ENCODE measurements at regions not wholly inside any gene's neighbourhood (a gene's known extent, or its start where the extent isn't known, plus 50 kb on each side); places are given as distances from the start of the nearest gene placed in this dataset.
A peak's percentile ranks its signal among the peaks of the same experiment; 100 is the strongest.
"Not testable (repeated sequence)": the region's sequence is repeated elsewhere in the genome, so short reads cannot be mapped to it uniquely, and the experiment has no call there.

- DNase-seq (ENCODE audit: low read depth) = no peak
Observed at GRCh38 chr1:234902774-234903547, 225.7 kb downstream of the TOMM20 start.

- no peak for DNase-seq (ENCODE audit: low read depth)
Observed at GRCh38 chr1:234901491-234902049, 227.1 kb downstream of the TOMM20 start.

DNA sequence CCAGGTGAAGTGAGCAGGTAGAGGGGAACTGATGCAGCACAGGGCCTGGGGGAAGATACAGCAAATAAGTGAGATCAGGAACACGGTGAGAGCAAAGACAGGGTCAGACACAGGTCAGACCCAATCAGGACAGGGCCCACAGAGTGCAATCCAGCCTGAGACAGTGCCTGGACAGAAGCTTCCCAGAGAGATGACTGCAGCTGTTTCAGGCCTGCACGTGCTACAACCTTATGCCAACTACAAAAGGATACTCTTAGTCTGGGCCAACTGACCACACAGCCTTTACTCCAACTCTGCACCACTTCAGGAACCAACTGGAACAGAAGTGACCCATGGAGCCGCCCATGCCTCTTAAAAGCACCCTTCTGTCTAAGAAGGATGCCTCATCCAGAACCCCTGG lies 228.0 kb downstream of the TOMM20 start:
- no peak for DNase-seq (ENCODE audit: low read depth)

DNA sequence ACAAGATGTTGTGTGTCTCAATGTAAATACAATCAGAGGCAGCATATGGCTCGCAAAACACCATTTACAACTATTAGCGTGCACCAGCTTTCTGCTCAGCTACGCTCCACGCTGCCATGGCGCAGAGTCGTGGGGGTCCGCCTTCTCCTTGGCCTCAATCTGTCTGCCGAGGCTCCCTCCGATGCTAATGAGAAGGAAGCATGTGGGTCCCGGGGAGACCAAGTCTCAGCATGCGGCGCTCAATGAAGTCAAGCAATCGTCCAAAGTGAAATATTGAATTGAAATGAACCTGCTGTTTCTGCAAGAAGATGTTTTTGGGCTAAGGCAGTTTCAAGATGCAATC lies 228.9 kb downstream of the TOMM20 start:
- DNase-seq (ENCODE audit: low read depth) = no peak

DNA sequence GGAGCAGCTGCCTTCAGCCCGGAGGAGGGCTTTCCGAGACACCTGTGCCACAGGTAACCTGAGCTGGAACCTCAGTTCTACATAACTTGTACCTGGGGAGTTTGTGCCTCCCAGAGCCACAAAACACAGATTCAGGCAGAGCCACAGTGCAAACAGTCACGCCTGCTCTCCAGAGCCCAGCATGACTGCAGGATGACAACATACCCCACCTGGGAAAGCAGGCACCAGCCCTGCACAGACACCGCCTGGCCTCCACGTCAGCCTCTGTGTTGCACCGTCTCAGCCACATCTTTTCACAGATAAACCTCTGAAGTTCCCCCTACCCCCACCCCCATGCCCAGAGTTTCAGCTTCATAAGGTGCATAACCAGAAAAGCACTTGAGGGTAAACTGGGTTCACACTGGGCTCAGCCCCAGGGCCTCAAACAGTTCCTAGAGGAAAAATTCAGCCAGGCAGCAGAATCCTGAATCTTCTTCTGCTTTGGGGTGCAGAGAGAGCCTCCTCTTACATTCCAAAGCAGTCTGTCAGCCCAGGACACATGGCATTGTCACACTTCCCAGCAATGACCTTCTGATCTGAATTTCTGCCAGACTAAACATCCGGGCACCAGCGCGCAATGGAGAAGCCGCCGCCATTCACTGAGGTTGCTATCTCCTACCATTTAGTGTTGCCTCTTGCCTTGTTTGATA lies 229.5 kb downstream of the TOMM20 start:
- no peak for DNase-seq (ENCODE audit: low read depth)

- DNase-seq (ENCODE audit: low read depth) = no peak
Observed at GRCh38 chr1:234898455-234899033, 230.1 kb downstream of the TOMM20 start.

GRCh38 chr1:234897754-234898454 lies 230.7 kb downstream of the TOMM20 start:
- DNase-seq (ENCODE audit: low read depth) = no peak

DNA sequence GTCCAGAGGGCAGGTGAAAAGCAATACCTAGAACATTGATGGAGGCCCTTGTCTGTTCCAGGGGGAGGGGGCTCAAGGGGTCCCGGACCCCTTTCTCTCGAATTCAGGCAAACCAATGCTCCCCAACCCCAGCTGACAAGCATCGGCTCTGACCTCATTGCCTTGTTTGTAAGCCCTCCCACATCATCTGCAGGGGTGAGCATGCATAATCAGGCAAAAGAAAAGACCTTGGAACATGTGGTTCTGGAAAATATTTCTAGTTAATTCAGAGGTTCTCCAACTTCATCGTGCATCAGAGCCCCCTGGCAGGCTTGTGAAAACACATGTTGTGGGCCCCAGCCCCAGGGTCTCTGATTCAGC lies 231.3 kb downstream of the TOMM20 start:
- DNase-seq (ENCODE audit: low read depth) = no peak

GRCh38 chr1:234896477-234897389 lies 231.9 kb downstream of the TOMM20 start:
- no peak for DNase-seq (ENCODE audit: low read depth)

DNA sequence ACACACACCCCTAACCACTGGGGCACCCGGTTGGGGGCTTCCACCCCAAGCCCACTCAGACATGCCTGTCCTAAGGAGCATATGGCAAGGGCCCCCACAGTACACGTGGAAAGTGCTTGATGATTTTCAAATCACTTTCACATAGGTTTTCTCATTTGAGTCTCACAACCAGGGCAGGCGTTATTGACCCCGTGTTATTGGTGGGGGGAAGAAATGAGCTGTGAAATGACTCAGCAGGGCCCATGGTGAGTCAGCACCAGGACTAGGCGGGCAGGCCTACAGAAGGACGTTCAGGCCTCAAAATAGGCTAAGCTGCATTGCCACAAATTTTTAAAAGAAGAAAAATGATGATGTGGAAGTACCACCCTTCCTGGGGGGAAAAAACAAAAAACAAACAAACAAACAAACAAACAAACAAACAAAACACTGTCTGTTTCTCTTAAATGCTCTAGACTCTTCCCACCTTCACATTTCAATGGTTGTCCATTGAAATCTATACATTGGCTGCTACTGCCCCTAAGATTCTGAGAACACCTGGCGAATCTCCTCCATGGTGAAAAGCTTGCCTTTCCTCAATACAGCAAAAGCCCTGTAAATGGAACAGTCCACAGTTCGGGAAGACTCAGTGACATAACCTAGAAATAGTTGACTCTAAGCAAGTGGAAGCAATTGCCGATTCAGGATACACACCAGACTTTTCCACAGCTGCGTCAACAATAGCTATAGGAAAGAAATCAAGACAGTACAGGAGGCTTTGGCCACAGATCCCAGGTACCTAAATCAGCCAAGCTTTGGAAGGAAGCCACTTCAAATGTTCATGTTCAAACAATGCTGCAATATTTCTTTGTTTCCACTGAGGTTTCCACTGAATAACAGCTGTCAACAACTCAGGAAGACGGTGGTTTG lies 234.7 kb downstream of the TOMM20 start:
- DNase-seq (ENCODE audit: low read depth) = peak; percentile 88

- DNase-seq (ENCODE audit: low read depth) = no peak
Observed at GRCh38 chr1:234893359-234893724, 235.3 kb downstream of the TOMM20 start.

DNA sequence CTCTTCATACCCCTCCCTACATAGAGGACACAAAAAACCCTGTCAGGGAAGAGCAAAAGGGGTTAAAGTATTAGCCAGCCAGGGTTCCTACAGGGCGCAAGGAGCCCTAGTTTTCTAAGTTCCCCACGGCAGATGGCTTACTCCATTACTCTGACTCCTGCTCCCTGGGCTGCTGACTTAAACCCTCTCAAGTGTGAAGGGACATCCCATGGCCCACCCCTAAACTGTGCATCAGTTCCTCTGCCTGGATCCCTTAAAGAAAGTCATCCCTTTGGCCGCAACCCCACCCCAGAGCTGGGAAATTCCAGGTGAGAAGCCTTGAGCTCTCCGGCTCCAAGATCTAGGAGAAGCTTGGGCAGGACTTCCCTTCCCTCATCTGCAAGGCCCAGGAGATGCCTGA lies 236.0 kb downstream of the TOMM20 start:
- peak; percentile 47 for DNase-seq (ENCODE audit: low read depth)

GRCh38 chr1:234891427-234891826 lies 237.2 kb downstream of the TOMM20 start:
- no peak for DNase-seq (ENCODE audit: low read depth)

DNA sequence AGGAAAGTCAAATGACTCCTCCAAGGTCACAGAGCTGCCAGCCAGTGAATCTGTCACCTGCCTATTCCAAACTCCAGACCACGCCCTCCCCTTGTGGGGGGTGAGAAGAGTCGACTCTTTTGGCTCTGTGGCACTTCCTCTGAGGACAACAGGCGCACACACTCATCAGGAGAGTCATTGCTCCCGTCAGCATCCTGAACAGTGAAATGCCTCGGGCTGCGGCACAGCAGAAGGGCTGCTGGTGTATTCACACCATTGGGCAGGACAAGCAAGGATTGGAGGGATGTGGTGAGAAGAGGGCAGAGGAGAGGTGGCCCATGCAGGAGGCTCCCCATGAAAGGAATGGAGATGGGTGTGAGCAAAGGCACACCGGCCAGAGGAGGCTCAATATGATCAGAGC lies 239.0 kb downstream of the TOMM20 start:
- DNase-seq (ENCODE audit: low read depth) = no peak

GRCh38 chr1:234888247-234888646 lies 240.4 kb downstream of the TOMM20 start:
- DNase-seq (ENCODE audit: low read depth) = not testable (repeated sequence)

GRCh38 chr1:234887016-234887900 lies 241.4 kb downstream of the TOMM20 start:
- no peak for DNase-seq (ENCODE audit: low read depth)

GRCh38 chr1:234886081-234886984 lies 242.3 kb downstream of the TOMM20 start:
- no peak for DNase-seq (ENCODE audit: low read depth)

DNA sequence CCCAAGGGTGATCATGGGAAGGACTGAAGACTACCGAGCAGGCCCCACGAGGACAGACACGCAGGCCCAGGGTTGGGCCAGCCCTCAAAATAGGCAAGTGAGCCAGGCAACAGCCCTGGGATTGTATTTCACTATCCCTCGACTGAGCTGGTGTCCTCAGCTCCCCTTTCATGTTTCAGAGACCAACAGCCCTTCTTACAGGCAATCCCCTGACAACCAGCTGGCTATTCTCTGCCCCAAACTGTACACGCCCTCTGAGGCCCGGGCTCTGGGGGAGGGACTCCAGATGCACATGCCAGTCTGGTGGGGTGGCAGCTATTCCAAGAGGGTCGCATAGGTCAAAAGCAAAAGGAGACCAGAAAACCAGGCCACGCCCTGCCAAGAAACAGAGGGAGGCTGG lies 243.0 kb downstream of the TOMM20 start:
- DNase-seq (ENCODE audit: low read depth) = no peak
